BLaER1 (cell line): ENCODE measurements at regions not wholly inside any gene's neighbourhood (a gene's known extent, or its start where the extent isn't known, plus 50 kb on each side); places are given as distances from the start of the nearest gene placed in this dataset.

Experiments
- H3K27ac ChIP-seq: shearing (Covaris generic); formaldehyde crosslinking; 2 replicates; pipeline ENCODE4 v1.8.1; 2022
- H3K27me3 ChIP-seq: shearing (Covaris generic); formaldehyde crosslinking; 2 replicates; pipeline ENCODE4 v1.8.1; 2022
- H3K36me3 ChIP-seq: shearing (Covaris generic); formaldehyde crosslinking; 2 replicates; pipeline ENCODE4 v1.8.1; 2022
- H3K4me1 ChIP-seq: shearing (Covaris generic); formaldehyde crosslinking; 2 replicates; pipeline ENCODE4 v1.8.1; 2022
- H3K4me2 ChIP-seq: shearing (Covaris generic); formaldehyde crosslinking; 2 replicates; pipeline ENCODE4 v1.8.1; 2022
- H3K4me3 ChIP-seq: shearing (Covaris generic); formaldehyde crosslinking; 2 replicates; pipeline ENCODE4 v1.8.1; 2022
- H3K9ac ChIP-seq: shearing (Covaris generic); formaldehyde crosslinking; 2 replicates; pipeline ENCODE4 v1.8.1; 2022
- H3K9me3 ChIP-seq: shearing (Covaris generic); formaldehyde crosslinking; 2 replicates; pipeline ENCODE4 v1.8.1; 2022
- H4K20me1 ChIP-seq: shearing (Covaris generic); formaldehyde crosslinking; 2 replicates; pipeline ENCODE4 v1.8.1; 2022
- Cebpa-rat ChIP-seq: shearing (Covaris generic); IDR thresholded peaks from 2 replicates; pipeline ENCODE4 v1.8.1; 2022

DNA sequence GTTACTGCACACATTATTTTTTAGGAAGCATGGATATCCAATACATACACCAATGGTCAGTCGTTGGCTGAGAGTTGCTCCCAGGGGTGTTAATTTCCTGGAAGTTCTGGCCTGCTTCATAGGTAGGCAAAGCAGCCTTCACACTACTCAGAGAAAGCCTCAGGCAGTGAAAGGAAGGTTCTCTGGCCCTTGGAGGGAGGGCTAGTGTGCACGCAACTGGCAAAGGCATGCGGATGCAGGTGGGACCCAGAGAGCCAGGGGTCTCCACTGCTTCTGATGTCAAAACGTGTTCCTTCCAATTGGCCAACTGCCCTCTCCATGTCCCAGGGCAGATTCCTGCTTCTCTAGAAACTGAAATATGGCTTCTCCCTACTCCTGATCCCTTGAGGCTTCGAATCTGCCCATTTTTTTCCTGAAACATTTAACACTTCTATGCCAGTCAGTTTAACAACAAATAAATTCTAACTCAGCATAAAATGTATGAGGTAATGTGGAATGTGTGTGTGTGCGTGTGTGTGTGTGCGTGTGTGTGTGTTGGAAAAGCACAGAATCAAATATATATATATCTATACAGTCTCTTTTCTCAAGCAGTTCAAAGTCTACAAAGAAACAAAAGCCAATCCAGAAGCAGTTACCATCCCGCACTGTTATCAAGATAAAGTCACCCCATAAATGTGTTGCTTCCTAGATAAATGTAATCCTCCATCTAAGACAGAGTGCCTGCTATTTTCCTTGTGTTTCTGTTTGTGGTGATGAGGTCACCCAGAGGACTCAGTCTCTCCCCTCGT lies 94.0 kb upstream of the HIVEP1 start:
- H3K27me3 ChIP-seq, result no peaks in the 10 kb centered on the region
- H3K4me2 ChIP-seq, result no peak overlapping the region
- no peak overlapping the region for H3K4me3 ChIP-seq
- H3K4me1 ChIP-seq, result no peaks in the 10 kb centered on the region
- no peaks in the 10 kb centered on the region for H3K9me3 ChIP-seq
- H3K9ac ChIP-seq, result no peak overlapping the region
- TF ChIP-seq Cebpa-rat, result no peak
- H4K20me1 ChIP-seq, result no peaks in the 10 kb centered on the region
- no peaks in the 10 kb centered on the region for H3K36me3 ChIP-seq
- H3K27ac ChIP-seq, result no peak overlapping the region

GRCh38 chr6:11912420-11912819 lies 99.7 kb upstream of the HIVEP1 start:
- H3K27me3 ChIP-seq, result no peaks in the 10 kb centered on the region
- H3K9ac ChIP-seq, result no peak overlapping the region
- no peak overlapping the region for H3K4me2 ChIP-seq
- H3K36me3 ChIP-seq, result no peaks in the 10 kb centered on the region
- H3K4me1 ChIP-seq, result no peaks in the 10 kb centered on the region
- H3K9me3 ChIP-seq, result no peaks in the 10 kb centered on the region; the same call in 1 of the 2 replicates
- no peak for TF ChIP-seq Cebpa-rat
- no peaks in the 10 kb centered on the region for H4K20me1 ChIP-seq
- H3K4me3 ChIP-seq, result no peak overlapping the region
- H3K27ac ChIP-seq, result no peak overlapping the region

- H3K4me1 ChIP-seq, result no peaks in the 10 kb centered on the region
- TF ChIP-seq Cebpa-rat, result no peak
- H3K36me3 ChIP-seq, result no peaks in the 10 kb centered on the region
- H3K9me3 ChIP-seq, result no peaks in the 10 kb centered on the region; the same call in 1 of the 2 replicates
- H3K4me2 ChIP-seq, result no peak overlapping the region
- no peak overlapping the region for H3K4me3 ChIP-seq
- no peaks in the 10 kb centered on the region for H3K27me3 ChIP-seq
- H4K20me1 ChIP-seq, result no peaks in the 10 kb centered on the region
- H3K9ac ChIP-seq, result no peak overlapping the region
- H3K27ac ChIP-seq, result no peak overlapping the region
Measured at GRCh38 chr6:11911538-11911937, 100.6 kb upstream of the HIVEP1 start.

GRCh38 chr6:11909696-11910132 lies 102.4 kb upstream of the HIVEP1 start:
- no peaks in the 10 kb centered on the region for H3K4me1 ChIP-seq
- TF ChIP-seq Cebpa-rat, result no peak
- no peak overlapping the region for H3K9ac ChIP-seq
- H3K4me3 ChIP-seq, result no peak overlapping the region
- no peaks in the 10 kb centered on the region for H3K27me3 ChIP-seq
- H3K9me3 ChIP-seq, result no peaks in the 10 kb centered on the region; the same call in 1 of the 2 replicates
- H3K36me3 ChIP-seq, result no peaks in the 10 kb centered on the region
- H3K27ac ChIP-seq, result no peak overlapping the region
- H3K4me2 ChIP-seq, result no peak overlapping the region
- H4K20me1 ChIP-seq, result no peaks in the 10 kb centered on the region

DNA sequence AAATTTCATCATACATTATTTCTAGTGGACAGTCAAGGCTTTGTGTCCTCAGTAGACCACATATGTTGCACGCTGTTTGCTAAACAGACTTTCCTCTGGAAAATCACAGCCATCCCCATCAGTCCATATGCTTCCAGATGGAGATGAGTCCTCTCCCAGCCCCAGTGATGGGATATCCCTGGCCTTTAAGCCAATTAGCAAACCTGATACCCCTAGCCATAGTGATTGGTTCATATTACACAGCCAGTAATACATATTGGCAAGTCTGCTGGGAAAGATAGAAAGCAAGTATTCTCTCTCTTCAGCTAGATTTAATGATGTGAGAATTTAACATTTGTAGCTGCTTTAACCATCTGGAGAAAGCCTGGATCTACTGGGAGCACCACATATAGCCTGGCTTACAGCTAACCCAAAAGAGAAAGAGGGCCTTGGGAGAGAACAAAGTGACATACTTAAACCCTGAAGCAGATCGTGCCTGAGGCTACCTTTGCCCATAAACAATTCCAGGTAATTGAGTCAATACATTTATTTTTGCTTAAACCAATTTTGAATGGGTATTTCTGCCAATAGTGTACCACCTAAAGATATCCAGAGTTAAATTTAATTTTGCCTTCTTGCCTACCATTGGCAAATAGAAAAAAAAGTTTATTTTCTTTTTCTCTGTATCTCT lies 103.5 kb upstream of the HIVEP1 start:
- H4K20me1 ChIP-seq, result no peaks in the 10 kb centered on the region
- no peak overlapping the region for H3K4me2 ChIP-seq
- no peaks in the 10 kb centered on the region for H3K27me3 ChIP-seq
- H3K27ac ChIP-seq, result no peak overlapping the region
- H3K36me3 ChIP-seq, result no peaks in the 10 kb centered on the region
- H3K9ac ChIP-seq, result no peak overlapping the region
- TF ChIP-seq Cebpa-rat, result no peak
- H3K9me3 ChIP-seq, result no peaks in the 10 kb centered on the region; the same call in 1 of the 2 replicates
- H3K4me3 ChIP-seq, result no peak overlapping the region
- no peaks in the 10 kb centered on the region for H3K4me1 ChIP-seq

- Histone ChIP-seq H3K4me3 (no peak overlapping the region), H3K36me3 (no peaks in the 10 kb centered on the region), H3K9me3 (no peaks in the 10 kb centered on the region), H3K9ac (no peak overlapping the region), H4K20me1 (no peaks in the 10 kb centered on the region), H3K27ac (no peak overlapping the region), H3K4me1 (peaks cover 8% of the 10 kb centered on the region), H3K27me3 (no peaks in the 10 kb centered on the region), H3K4me2 (no peak overlapping the region)
- TF ChIP-seq Cebpa-rat, result no peak
Measured at GRCh38 chr6:11903645-11904044, 108.5 kb upstream of the HIVEP1 start.

DNA sequence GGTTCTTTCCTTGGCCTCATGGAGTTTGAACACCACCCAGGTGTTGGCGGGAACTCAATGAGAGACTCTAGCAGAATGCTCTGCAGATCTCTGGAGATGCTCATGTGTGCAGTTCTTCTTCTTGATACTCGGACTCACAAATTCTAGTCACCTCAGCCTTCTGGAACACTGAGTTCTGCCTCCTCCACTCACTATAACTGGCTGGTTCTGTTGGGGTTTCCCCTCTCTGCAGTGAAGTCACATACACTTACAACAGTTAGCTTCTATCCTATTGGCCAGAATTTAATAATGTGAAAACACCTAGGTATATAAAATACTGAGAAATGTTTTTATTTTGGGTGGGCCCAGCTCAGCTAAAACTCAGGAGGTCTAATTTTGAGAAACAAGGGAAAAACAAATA lies 109.6 kb upstream of the HIVEP1 start:
- H3K4me1 ChIP-seq, result peaks cover 8% of the 10 kb centered on the region
- TF ChIP-seq Cebpa-rat, result no peak
- no peaks in the 10 kb centered on the region for H3K27me3 ChIP-seq
- no peaks in the 10 kb centered on the region for H4K20me1 ChIP-seq
- H3K27ac ChIP-seq, result no peak overlapping the region
- H3K4me2 ChIP-seq, result no peak overlapping the region
- H3K9ac ChIP-seq, result no peak overlapping the region
- no peak overlapping the region for H3K4me3 ChIP-seq
- H3K9me3 ChIP-seq, result no peaks in the 10 kb centered on the region
- no peaks in the 10 kb centered on the region for H3K36me3 ChIP-seq

- no peak for TF ChIP-seq Cebpa-rat
- peak overlapping the region; percentile 18; the same call in 1 of the 2 replicates for H3K4me2 ChIP-seq
- H3K36me3 ChIP-seq, result no peaks in the 10 kb centered on the region
- no peaks in the 10 kb centered on the region for H3K9me3 ChIP-seq
- no peak overlapping the region for H3K27ac ChIP-seq
- H3K4me1 ChIP-seq, result peaks cover 8% of the 10 kb centered on the region
- no peaks in the 10 kb centered on the region for H4K20me1 ChIP-seq
- no peak overlapping the region for H3K9ac ChIP-seq
- H3K4me3 ChIP-seq, result no peak overlapping the region
- no peaks in the 10 kb centered on the region for H3K27me3 ChIP-seq
Measured at GRCh38 chr6:11900662-11901598, 111.2 kb upstream of the HIVEP1 start.

GRCh38 chr6:11899645-11900044 lies 112.5 kb upstream of the HIVEP1 start:
- TF ChIP-seq Cebpa-rat, result no peak
- no peak overlapping the region for H3K4me2 ChIP-seq
- no peaks in the 10 kb centered on the region for H4K20me1 ChIP-seq
- H3K4me3 ChIP-seq, result no peak overlapping the region
- peaks cover 8% of the 10 kb centered on the region for H3K4me1 ChIP-seq
- no peaks in the 10 kb centered on the region for H3K36me3 ChIP-seq
- no peak overlapping the region for H3K9ac ChIP-seq
- no peaks in the 10 kb centered on the region for H3K27me3 ChIP-seq
- no peak overlapping the region for H3K27ac ChIP-seq
- H3K9me3 ChIP-seq, result no peaks in the 10 kb centered on the region
